Fibroblast of skin of right biceps (primary cell): ENCODE measurements at regions not wholly inside any gene's neighbourhood (a gene's known extent, or its start where the extent isn't known, plus 50 kb on each side); places are given as distances from the start of the nearest gene placed in this dataset.
"Not testable (repeated sequence)": the region's sequence is repeated elsewhere in the genome, so short reads cannot be mapped to it uniquely, and the experiment has no call there.

Experiments
- DNase-seq: peaks from one replicate; pipeline ENCODE4 v3.0.0-alpha.2; 2013

- DNase-seq, result peak; percentile 9
Measured at GRCh38 chr6:19554356-19555225, 282.6 kb upstream of the ID4 start.

DNA sequence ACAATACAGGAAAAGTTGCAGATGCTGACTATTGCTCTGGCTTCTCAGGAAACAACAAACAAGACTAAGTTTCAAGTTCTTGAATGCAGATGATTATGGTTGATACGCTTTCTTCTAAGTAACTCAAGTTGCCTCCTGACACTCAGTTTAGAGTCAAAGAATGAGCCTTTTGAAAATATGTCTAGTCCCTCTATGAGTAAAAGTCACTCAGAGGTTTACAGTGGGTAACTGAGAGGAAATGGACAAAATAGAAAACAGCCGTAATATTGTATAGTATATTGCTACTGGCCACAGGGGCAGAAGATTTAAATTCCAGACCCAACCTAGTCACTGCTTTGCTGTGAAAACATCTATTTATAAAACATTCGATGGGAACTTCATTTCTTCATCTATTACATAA lies 280.0 kb upstream of the ID4 start:
- no peak for DNase-seq

DNA sequence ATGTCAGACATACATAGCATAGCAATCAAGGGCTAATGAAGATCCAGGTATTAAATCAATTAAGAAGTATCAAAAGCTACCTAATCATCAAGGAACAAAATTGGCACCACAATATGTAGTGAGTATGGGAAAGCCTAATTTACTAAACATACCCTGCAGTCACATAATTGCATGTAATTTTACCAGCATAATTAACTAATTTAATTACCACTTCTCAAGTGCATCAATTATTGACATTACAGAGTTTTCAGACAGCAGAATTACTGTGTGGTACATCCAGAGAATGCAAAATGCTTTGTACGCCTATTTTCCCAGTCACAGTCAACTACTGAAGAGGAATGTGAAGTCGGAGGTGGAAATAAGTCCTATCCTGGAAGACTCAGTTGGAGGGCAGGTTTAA lies 279.0 kb upstream of the ID4 start:
- no peak for DNase-seq

DNA sequence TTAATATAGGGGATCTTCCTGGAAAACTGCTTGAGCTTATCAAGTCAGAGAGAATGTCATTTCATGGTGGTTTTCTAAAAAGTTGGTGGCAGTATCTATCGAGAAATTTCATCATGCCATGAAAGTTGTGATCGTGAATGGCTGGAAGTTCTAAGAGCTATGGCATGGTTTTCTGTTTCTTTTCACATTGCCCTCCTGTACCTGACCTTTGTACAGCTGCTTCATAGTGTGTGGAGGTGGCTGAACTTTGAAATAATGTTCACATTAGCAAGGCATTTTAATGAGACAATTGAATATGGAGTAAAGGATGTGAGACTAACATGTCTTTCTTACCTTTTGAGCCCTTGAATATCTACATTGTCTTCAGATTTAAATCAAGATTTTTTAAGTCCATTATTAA lies 278.2 kb upstream of the ID4 start:
- DNase-seq, result no peak

- DNase-seq, result no peak
Measured at GRCh38 chr6:19562468-19562867, 274.7 kb upstream of the ID4 start.

DNA sequence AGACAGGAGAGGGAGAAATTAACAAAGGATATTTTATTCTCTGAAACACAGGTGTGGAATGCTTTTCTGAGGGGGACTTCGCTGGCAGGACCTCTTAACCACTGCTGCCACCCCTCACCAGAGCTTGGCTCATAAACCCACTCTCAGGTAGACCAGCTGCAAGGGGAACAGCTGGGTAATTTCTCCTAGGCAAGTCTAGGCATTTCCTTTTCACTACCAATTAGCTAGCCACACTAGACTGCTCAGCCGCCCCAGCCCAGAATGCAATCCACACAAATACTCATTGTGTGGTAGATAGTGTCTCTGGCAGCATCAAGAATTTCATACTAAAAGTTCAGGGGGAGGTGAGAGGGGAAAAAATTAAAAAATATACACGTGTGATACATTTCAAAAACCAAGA lies 267.6 kb upstream of the ID4 start:
- DNase-seq, result no peak

- no peak for DNase-seq
Measured at GRCh38 chr6:19571176-19571575, 266.0 kb upstream of the ID4 start.

DNA sequence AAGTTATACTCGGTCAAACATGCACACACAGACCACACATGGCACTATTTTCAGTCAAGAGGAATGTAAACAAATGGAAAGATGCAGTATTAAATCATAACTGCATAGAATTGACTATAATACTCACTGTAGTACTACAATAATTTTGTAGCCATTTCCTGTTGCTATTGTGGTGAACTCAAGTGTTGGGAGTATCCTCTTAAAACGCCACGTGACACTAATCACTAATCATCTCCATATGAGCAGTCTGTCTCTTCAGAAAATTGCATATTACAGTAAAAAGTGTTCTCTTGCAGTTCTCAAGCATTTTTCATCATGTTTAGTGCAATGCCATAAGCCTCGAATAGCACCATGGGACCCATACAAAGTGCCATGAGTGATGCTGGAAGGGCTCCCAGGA lies 258.7 kb upstream of the ID4 start:
- peak; percentile 62 for DNase-seq

GRCh38 chr6:19584207-19584606 lies 253.0 kb upstream of the ID4 start:
- DNase-seq, result not testable (repeated sequence)

- no peak for DNase-seq
Measured at GRCh38 chr6:19587238-19587942, 249.8 kb upstream of the ID4 start.

- no peak for DNase-seq
Measured at GRCh38 chr6:19590501-19591131, 246.6 kb upstream of the ID4 start.

- DNase-seq, result no peak
Measured at GRCh38 chr6:19597809-19598320, 239.3 kb upstream of the ID4 start.

GRCh38 chr6:19599796-19600464 lies 237.2 kb upstream of the ID4 start:
- DNase-seq, result no peak

DNA sequence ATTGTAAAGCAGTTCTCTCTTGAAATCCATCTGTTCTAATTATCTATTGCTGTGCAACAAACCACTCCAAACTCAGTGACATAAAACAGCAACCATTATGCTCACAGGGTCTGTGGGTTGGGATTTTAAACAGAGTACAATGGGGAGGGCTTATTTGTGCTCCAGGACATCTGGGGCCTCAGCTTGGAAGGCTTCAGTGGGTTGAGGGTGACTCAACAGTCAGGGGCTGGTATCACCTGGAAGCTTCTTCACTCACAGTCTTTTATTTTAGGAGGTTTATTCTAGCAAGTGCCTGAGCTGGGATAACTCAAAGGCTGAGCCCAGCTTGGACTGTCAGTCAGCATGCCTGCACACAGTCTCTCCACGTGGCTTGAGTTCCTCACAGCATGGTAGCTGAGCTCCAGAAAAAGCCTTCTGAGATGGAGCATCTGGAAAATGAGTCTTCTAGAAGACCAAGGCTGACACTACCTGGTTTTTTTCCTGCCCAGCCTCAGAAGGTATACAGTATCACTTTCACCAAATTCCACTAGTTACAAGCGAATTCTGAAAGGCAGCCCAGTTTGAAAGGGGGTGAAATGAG lies 234.6 kb upstream of the ID4 start:
- no peak for DNase-seq

- no peak for DNase-seq
Measured at GRCh38 chr6:19603721-19604120, 233.4 kb upstream of the ID4 start.

DNA sequence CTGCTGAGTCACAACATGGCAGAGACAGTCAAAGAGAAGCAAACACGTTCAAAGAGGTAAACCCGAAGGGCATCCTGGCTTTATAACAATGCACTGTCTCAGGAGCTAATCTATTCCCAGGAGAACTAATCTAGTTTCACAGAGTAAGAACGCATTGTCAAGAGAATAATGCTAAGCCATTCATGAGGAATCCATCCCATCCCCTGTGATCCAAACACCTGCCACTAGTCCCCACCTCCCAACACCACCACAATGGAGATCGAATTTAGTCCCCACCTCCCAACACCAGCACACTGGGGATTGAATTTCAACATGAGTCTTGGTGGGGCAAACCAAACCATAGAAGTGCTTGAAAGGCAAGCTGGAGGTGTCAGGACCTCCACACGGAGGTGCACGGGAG lies 231.5 kb upstream of the ID4 start:
- DNase-seq, result no peak

DNA sequence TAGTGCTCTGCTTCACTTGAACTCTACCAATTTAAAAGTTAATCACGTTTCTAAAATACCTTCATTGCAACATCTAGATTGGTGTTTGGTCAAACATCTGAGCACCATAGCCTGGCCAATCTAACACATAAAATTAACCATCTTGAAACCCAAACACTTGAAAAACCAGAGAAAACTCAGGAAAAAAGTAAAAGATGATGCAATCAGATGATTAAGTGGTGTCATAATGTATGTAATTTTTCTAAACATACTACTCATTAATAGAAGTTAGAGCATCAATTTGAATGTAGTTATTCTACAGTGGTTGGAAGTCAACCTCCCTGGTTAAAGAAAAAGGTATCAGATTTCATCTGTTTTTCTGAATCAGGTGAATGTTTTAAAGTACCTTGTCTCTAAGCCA lies 228.6 kb upstream of the ID4 start:
- DNase-seq, result no peak

GRCh38 chr6:19609972-19610641 lies 227.1 kb upstream of the ID4 start:
- DNase-seq, result no peak

GRCh38 chr6:19612672-19613466 lies 224.3 kb upstream of the ID4 start:
- not testable (repeated sequence) for DNase-seq

DNA sequence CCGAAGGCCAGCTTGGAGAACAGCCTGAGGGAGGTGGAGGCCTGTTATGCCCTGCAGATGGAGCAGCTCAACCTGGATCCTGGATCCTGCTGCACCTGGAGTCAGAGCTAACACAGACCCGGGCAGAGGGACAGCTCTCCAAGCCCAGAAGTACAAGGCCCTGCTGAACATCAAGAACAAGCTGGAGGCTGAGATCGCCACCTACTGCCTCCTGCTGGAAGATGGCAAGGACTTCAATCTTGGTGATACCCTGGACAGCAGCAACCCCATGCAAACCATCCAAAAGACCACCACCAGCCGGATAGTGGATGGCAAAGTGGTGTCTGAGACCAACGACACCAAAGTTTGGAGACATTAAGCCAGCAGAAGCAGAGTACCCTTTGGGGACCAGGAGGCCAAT lies 223.5 kb upstream of the ID4 start:
- no peak for DNase-seq

GRCh38 chr6:19616022-19616421 lies 221.1 kb upstream of the ID4 start:
- DNase-seq, result no peak
